ENCODE measurements at regions not wholly inside any gene's neighbourhood (a gene's known extent, or its start where the extent isn't known, plus 50 kb on each side); places are given as distances from the start of the nearest gene placed in this dataset.

DNA sequence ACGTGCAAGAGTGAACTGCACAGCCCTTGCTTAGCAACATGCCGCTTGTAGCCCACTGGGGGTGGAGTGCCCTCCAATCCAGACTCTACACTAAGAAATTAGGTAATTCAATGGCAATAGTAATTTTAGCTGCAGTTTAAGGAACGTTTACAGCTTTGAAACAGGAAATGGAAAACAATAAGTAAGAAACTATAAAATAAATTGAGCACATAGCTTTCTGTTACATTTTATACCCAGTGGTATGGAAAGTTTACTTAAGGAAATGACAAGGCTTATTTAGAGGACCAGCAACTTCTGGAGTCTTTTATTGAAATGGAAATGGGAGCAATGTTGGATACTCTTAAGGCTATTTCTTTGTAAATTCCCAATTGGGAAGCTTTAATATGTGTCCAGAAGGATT is 373.2 kb downstream of the KCNRG start:
- no peak for ATAC-seq
- TF ChIP-seq SNAI2 (CRISPR knock-in tag; IDR thresholded peaks at IDR 0.05) (no peak), BACH2 (CRISPR knock-in tag; IDR thresholded peaks at IDR 0.05; ENCODE audit: borderline replicate concordance) (no peak), RARB (CRISPR knock-in tag; IDR thresholded peaks at IDR 0.05) (no peak), OSR1 (CRISPR knock-in tag; IDR thresholded peaks at IDR 0.05) (no peak), GLIS3 (CRISPR knock-in tag; IDR thresholded peaks at IDR 0.05) (no peak), ZNF565 (CRISPR knock-in tag; conservative IDR thresholded peaks at IDR 0.05; ENCODE audit: low read depth) (no peak)
- TF ChIP-seq, protein P1, sequence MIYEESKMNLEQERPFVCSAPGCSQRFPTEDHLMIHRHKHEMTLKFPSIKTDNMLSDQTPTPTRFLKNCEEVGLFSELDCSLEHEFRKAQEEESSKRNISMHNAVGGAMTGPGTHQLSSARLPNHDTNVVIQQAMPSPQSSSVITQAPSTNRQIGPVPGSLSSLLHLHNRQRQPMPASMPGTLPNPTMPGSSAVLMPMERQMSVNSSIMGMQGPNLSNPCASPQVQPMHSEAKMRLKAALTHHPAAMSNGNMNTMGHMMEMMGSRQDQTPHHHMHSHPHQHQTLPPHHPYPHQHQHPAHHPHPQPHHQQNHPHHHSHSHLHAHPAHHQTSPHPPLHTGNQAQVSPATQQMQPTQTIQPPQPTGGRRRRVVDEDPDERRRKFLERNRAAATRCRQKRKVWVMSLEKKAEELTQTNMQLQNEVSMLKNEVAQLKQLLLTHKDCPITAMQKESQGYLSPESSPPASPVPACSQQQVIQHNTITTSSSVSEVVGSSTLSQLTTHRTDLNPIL (CRISPR knock-in tag; IDR thresholded peaks at IDR 0.05; ENCODE audit: low read depth), result no peak
- TF ChIP-seq, protein P2, sequence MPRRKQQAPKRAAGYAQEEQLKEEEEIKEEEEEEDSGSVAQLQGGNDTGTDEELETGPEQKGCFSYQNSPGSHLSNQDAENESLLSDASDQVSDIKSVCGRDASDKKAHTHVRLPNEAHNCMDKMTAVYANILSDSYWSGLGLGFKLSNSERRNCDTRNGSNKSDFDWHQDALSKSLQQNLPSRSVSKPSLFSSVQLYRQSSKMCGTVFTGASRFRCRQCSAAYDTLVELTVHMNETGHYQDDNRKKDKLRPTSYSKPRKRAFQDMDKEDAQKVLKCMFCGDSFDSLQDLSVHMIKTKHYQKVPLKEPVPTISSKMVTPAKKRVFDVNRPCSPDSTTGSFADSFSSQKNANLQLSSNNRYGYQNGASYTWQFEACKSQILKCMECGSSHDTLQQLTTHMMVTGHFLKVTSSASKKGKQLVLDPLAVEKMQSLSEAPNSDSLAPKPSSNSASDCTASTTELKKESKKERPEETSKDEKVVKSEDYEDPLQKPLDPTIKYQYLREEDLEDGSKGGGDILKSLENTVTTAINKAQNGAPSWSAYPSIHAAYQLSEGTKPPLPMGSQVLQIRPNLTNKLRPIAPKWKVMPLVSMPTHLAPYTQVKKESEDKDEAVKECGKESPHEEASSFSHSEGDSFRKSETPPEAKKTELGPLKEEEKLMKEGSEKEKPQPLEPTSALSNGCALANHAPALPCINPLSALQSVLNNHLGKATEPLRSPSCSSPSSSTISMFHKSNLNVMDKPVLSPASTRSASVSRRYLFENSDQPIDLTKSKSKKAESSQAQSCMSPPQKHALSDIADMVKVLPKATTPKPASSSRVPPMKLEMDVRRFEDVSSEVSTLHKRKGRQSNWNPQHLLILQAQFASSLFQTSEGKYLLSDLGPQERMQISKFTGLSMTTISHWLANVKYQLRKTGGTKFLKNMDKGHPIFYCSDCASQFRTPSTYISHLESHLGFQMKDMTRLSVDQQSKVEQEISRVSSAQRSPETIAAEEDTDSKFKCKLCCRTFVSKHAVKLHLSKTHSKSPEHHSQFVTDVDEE (CRISPR knock-in tag; IDR thresholded peaks at IDR 0.05), result no peak

DNA sequence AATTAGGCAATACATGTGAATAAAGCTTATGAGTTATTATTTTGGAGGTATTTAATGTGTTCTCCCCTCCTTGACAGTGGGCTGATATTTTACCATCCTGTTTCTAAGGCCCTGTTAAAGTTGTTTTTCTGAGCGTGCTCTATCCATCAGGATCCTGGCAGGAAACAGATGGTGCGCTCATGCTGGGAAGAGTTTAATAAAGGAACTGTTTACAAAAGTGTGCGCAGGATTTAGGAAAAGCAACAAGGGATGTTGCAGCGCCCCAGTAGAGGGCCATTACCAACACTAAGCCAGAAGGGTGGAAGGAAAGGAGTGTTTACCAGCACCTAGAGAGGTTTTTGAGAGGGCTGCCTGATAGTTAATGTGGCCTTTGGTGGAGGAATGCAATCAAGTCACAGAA is 374.5 kb downstream of the KCNRG start:
- ATAC-seq, result no peak
- TF ChIP-seq CSDC2 (CRISPR knock-in tag; IDR thresholded peaks at IDR 0.05), result no peak
- TF ChIP-seq ZC3H10 (CRISPR knock-in tag; IDR thresholded peaks at IDR 0.05), result no peak
- no peak for TF ChIP-seq ZNF8 (CRISPR knock-in tag; IDR thresholded peaks at IDR 0.05)
- TF ChIP-seq TOX (CRISPR knock-in tag; IDR thresholded peaks at IDR 0.05; ENCODE audit: borderline replicate concordance), result no peak
- TF ChIP-seq, protein P3, sequence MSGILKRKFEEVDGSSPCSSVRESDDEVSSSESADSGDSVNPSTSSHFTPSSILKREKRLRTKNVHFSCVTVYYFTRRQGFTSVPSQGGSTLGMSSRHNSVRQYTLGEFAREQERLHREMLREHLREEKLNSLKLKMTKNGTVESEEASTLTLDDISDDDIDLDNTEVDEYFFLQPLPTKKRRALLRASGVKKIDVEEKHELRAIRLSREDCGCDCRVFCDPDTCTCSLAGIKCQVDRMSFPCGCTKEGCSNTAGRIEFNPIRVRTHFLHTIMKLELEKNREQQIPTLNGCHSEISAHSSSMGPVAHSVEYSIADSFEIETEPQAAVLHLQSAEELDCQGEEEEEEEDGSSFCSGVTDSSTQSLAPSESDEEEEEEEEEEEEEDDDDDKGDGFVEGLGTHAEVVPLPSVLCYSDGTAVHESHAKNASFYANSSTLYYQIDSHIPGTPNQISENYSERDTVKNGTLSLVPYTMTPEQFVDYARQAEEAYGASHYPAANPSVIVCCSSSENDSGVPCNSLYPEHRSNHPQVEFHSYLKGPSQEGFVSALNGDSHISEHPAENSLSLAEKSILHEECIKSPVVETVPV (CRISPR knock-in tag; IDR thresholded peaks at IDR 0.05), result no peak
- TF ChIP-seq, protein P4, sequence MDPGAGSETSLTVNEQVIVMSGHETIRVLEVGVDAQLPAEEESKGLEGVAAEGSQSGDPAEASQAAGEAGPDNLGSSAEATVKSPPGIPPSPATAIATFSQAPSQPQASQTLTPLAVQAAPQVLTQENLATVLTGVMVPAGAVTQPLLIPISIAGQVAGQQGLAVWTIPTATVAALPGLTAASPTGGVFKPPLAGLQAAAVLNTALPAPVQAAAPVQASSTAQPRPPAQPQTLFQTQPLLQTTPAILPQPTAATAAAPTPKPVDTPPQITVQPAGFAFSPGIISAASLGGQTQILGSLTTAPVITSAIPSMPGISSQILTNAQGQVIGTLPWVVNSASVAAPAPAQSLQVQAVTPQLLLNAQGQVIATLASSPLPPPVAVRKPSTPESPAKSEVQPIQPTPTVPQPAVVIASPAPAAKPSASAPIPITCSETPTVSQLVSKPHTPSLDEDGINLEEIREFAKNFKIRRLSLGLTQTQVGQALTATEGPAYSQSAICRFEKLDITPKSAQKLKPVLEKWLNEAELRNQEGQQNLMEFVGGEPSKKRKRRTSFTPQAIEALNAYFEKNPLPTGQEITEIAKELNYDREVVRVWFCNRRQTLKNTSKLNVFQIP (CRISPR knock-in tag; IDR thresholded peaks at IDR 0.05; ENCODE audit: borderline replicate concordance, low read depth), result no peak
- TF ChIP-seq, protein P1 (CRISPR knock-in tag; IDR thresholded peaks at IDR 0.05; ENCODE audit: low read depth), result no peak
- TF ChIP-seq, protein P5, sequence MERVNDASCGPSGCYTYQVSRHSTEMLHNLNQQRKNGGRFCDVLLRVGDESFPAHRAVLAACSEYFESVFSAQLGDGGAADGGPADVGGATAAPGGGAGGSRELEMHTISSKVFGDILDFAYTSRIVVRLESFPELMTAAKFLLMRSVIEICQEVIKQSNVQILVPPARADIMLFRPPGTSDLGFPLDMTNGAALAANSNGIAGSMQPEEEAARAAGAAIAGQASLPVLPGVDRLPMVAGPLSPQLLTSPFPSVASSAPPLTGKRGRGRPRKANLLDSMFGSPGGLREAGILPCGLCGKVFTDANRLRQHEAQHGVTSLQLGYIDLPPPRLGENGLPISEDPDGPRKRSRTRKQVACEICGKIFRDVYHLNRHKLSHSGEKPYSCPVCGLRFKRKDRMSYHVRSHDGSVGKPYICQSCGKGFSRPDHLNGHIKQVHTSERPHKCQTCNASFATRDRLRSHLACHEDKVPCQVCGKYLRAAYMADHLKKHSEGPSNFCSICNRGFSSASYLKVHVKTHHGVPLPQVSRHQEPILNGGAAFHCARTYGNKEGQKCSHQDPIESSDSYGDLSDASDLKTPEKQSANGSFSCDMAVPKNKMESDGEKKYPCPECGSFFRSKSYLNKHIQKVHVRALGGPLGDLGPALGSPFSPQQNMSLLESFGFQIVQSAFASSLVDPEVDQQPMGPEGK (CRISPR knock-in tag; IDR thresholded peaks at IDR 0.05; ENCODE audit: borderline replicate concordance), result no peak
- no peak for TF ChIP-seq SNAI2 (CRISPR knock-in tag; IDR thresholded peaks at IDR 0.05)
- TF ChIP-seq RARB (CRISPR knock-in tag; IDR thresholded peaks at IDR 0.05), result no peak
- no peak for TF ChIP-seq BACH2 (CRISPR knock-in tag; IDR thresholded peaks at IDR 0.05; ENCODE audit: borderline replicate concordance)
- TF ChIP-seq ARNTL (CRISPR knock-in tag; IDR thresholded peaks at IDR 0.05; ENCODE audit: borderline replicate concordance, low read depth), result no peak
- no peak for TF ChIP-seq ISL1 (CRISPR knock-in tag; IDR thresholded peaks at IDR 0.05)
- TF ChIP-seq OSR1 (CRISPR knock-in tag; IDR thresholded peaks at IDR 0.05), result no peak
- no peak for TF ChIP-seq ZFP30 (CRISPR knock-in tag; IDR thresholded peaks at IDR 0.05)
- TF ChIP-seq, protein P2 (CRISPR knock-in tag; IDR thresholded peaks at IDR 0.05), result no peak
- TF ChIP-seq ESRRG (CRISPR knock-in tag; IDR thresholded peaks at IDR 0.05), result no peak
- TF ChIP-seq ZNF565 (CRISPR knock-in tag; conservative IDR thresholded peaks at IDR 0.05; ENCODE audit: low read depth), result no peak
- TF ChIP-seq TCF4 (CRISPR knock-in tag; IDR thresholded peaks at IDR 0.05; ENCODE audit: borderline replicate concordance), result no peak

All from SK-N-SH treated with all-trans-retinoic acid at 6 μM for 48 hours (cell line).